ENCODE measurements at regions not wholly inside any gene's neighbourhood (a gene's known extent, or its start where the extent isn't known, plus 50 kb on each side); places are given as distances from the start of the nearest gene placed in this dataset.

DNA sequence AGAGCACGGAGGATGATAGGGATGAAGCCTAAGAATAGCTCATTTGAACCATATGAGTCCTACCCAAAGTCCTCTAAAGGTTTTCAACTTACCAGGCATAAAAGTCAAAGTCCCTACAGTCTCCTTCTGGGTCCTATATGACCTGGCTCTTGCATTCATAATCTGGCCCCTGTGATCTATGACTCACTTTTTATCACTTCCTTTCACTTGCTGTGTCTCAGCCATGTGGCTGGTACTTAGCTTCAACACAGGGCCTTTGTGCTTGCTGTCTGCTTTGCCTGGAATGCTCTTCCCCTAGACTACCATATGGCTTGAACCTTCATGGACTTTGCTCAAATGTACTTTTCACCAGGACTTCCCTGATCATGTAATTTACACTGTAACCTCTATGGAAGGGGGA lies 137.6 kb upstream of the TMTC1 start:
- H3K4me2 ChIP-seq = no peak overlapping the region
- DNase-seq (ENCODE audit: low spot score) = peak; percentile 53
- H2AFZ ChIP-seq = no peak overlapping the region
- WGBS (ENCODE audit: low lambda C conversion rate, missing lambda C conversion rate) = 0% methylated on average over 1 of the region's 1 CpG
- H3K27ac ChIP-seq = peak overlapping the region; percentile 24
- no peaks in the 10 kb centered on the region for H3K27me3 ChIP-seq
- TF ChIP-seq EZH2phosphoT487 (IDR thresholded peaks at IDR 0.05; ENCODE audit: low read depth, severe bottlenecking, unreplicated experiment) (no peak), EZH2 (IDR thresholded peaks at IDR 0.05; ENCODE audit: borderline replicate concordance) (no peak), CTCF (IDR thresholded peaks at IDR 0.05; ENCODE audit: poor library complexity) (no peak)
- H3K9me2 ChIP-seq (replicated peaks; ENCODE audit: insufficient read depth) = no peaks in the 10 kb centered on the region
- no peaks in the 10 kb centered on the region for H4K20me1 ChIP-seq (ENCODE audit: insufficient read depth, poor library complexity, severe bottlenecking)
- no peaks in the 10 kb centered on the region for H3K9me3 ChIP-seq (ENCODE audit: low read depth)
- H3K79me2 ChIP-seq = no peaks in the 10 kb centered on the region
- H3K4me3 ChIP-seq = no peak overlapping the region
- H3K4me1 ChIP-seq (ENCODE audit: insufficient read depth) = no peaks in the 10 kb centered on the region
- no peaks in the 10 kb centered on the region for H3K36me3 ChIP-seq (replicated peaks; ENCODE audit: insufficient read depth, low read depth)

DNA sequence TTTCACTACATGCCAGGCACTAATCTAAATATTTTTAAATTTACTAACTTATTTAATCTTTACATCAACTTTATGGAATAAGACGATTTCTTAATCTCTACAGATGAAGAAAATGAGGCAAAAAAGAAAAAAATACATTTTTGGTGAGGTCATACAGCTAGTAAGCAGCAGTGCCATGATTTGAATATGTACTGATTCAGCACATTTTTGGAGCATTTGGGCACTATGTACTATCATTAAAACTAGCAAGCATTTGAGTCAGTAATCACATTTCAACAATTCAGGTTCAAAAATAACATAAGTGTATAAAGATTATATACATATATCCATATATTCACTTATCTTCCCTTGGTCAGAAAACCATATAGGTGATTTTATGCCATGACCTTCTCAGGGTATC lies 124.4 kb upstream of the TMTC1 start:
- H3K27ac ChIP-seq = no peak overlapping the region
- no peaks in the 10 kb centered on the region for H3K9me3 ChIP-seq (ENCODE audit: low read depth)
- no peaks in the 10 kb centered on the region for H4K20me1 ChIP-seq (ENCODE audit: insufficient read depth, poor library complexity, severe bottlenecking)
- H3K9me2 ChIP-seq (replicated peaks; ENCODE audit: insufficient read depth) = no peaks in the 10 kb centered on the region
- no peak overlapping the region for H3K4me2 ChIP-seq
- no peaks in the 10 kb centered on the region for H3K79me2 ChIP-seq
- TF ChIP-seq EZH2phosphoT487 (IDR thresholded peaks at IDR 0.05; ENCODE audit: low read depth, severe bottlenecking, unreplicated experiment) = no peak
- TF ChIP-seq CTCF (IDR thresholded peaks at IDR 0.05; ENCODE audit: poor library complexity) = no peak
- no peak for TF ChIP-seq EZH2 (IDR thresholded peaks at IDR 0.05; ENCODE audit: borderline replicate concordance)
- DNase-seq (ENCODE audit: low spot score) = no peak
- H3K4me1 ChIP-seq (ENCODE audit: insufficient read depth) = no peaks in the 10 kb centered on the region
- H3K4me3 ChIP-seq = no peak overlapping the region
- WGBS (ENCODE audit: low lambda C conversion rate, missing lambda C conversion rate) = 70% methylated on average over 1 of the region's 1 CpG
- no peak overlapping the region for H2AFZ ChIP-seq
- H3K36me3 ChIP-seq (replicated peaks; ENCODE audit: insufficient read depth, low read depth) = no peaks in the 10 kb centered on the region
- no peaks in the 10 kb centered on the region for H3K27me3 ChIP-seq

- no peaks in the 10 kb centered on the region for H4K20me1 ChIP-seq (ENCODE audit: insufficient read depth, poor library complexity, severe bottlenecking)
- no peak overlapping the region for H3K4me3 ChIP-seq
- no peaks in the 10 kb centered on the region for H3K79me2 ChIP-seq
- no peaks in the 10 kb centered on the region for H3K9me2 ChIP-seq (replicated peaks; ENCODE audit: insufficient read depth)
- no peaks in the 10 kb centered on the region for H3K4me1 ChIP-seq (ENCODE audit: insufficient read depth)
- TF ChIP-seq CTCF (IDR thresholded peaks at IDR 0.05; ENCODE audit: poor library complexity) (no peak), EZH2phosphoT487 (IDR thresholded peaks at IDR 0.05; ENCODE audit: low read depth, severe bottlenecking, unreplicated experiment) (no peak), EZH2 (IDR thresholded peaks at IDR 0.05; ENCODE audit: borderline replicate concordance) (no peak)
- H3K27ac ChIP-seq = no peak overlapping the region
- no peaks in the 10 kb centered on the region for H3K27me3 ChIP-seq
- no peak overlapping the region for H3K4me2 ChIP-seq
- WGBS (ENCODE audit: low lambda C conversion rate, missing lambda C conversion rate) = 93% methylated on average over 4 of the region's 4 CpGs
- H2AFZ ChIP-seq = no peak overlapping the region
- no peak for DNase-seq (ENCODE audit: low spot score)
- no peaks in the 10 kb centered on the region for H3K36me3 ChIP-seq (replicated peaks; ENCODE audit: insufficient read depth, low read depth)
- H3K9me3 ChIP-seq (ENCODE audit: low read depth) = no peaks in the 10 kb centered on the region
These were observed 123.7 kb upstream of the TMTC1 start for GRCh38 chr12:29907461-29907860.

GRCh38 chr12:29902043-29902442 lies 118.3 kb upstream of the TMTC1 start:
- H3K79me2 ChIP-seq = no peaks in the 10 kb centered on the region
- no peak overlapping the region for H3K4me3 ChIP-seq
- no peak overlapping the region for H3K27ac ChIP-seq
- H4K20me1 ChIP-seq (ENCODE audit: insufficient read depth, poor library complexity, severe bottlenecking) = no peaks in the 10 kb centered on the region
- no peak for TF ChIP-seq CTCF (IDR thresholded peaks at IDR 0.05; ENCODE audit: poor library complexity)
- no peak for TF ChIP-seq EZH2phosphoT487 (IDR thresholded peaks at IDR 0.05; ENCODE audit: low read depth, severe bottlenecking, unreplicated experiment)
- no peak for TF ChIP-seq EZH2 (IDR thresholded peaks at IDR 0.05; ENCODE audit: borderline replicate concordance)
- no peaks in the 10 kb centered on the region for H3K4me1 ChIP-seq (ENCODE audit: insufficient read depth)
- H3K4me2 ChIP-seq = no peak overlapping the region
- WGBS (ENCODE audit: low lambda C conversion rate, missing lambda C conversion rate) = 48% methylated on average over 2 of the region's 2 CpGs
- H2AFZ ChIP-seq = no peak overlapping the region
- no peaks in the 10 kb centered on the region for H3K9me3 ChIP-seq (ENCODE audit: low read depth)
- H3K36me3 ChIP-seq (replicated peaks; ENCODE audit: insufficient read depth, low read depth) = no peaks in the 10 kb centered on the region
- DNase-seq (ENCODE audit: low spot score) = no peak
- H3K27me3 ChIP-seq = no peaks in the 10 kb centered on the region
- H3K9me2 ChIP-seq (replicated peaks; ENCODE audit: insufficient read depth) = no peaks in the 10 kb centered on the region
